Activated T-cell treated with anti-CD3 and anti-CD28 coated beads, Interleukin-2, amount 50 U/mL, for 72 hours (primary cell): ENCODE measurements at regions not wholly inside any gene's neighbourhood (a gene's known extent, or its start where the extent isn't known, plus 50 kb on each side); places are given as distances from the start of the nearest gene placed in this dataset.

Experiments
- ATAC-seq, 2 donors: fragments of 150-1000 bp; cut with Tn5 transposase; replicated peaks in 1 of 2; 2 replicates each; pipeline ENCODE4 v1.10.0; 2021; ENCODE audit warnings: moderate library complexity in 2 of 2, mild to moderate bottlenecking in 1 of 2
- DNase-seq, 2 donors: peaks; one replicate each; pipeline ENCODE4 v3.0.0; 2021 to 2022; ENCODE audit warnings: mixed read lengths in 1 of 2
- H3K27ac Mint-ChIP-seq: one replicate; pipeline ENCODE4 v1.8.0; 2022; ENCODE audit warnings: mild to moderate bottlenecking, moderate library complexity, mixed read lengths
- H3K27me3 Mint-ChIP-seq: one replicate; pipeline ENCODE4 v1.8.0; 2022; ENCODE audit warnings: low read depth, mixed read lengths
- H3K36me3 Mint-ChIP-seq, 2 donors: one replicate each; pipeline ENCODE4 v1.8.0; 2022; ENCODE audit warnings: mixed read lengths in 2 of 2, mild to moderate bottlenecking in 1 of 2; ENCODE audit not compliant: insufficient read depth in 2 of 2
- H3K4me1 Mint-ChIP-seq: one replicate; pipeline ENCODE4 v1.8.0; 2022; ENCODE audit warnings: low read depth, mixed read lengths
- H3K4me3 Mint-ChIP-seq, 2 donors: one replicate each; pipeline ENCODE4 v1.8.0; 2022; ENCODE audit warnings: mild to moderate bottlenecking in 2 of 2, mixed read lengths in 2 of 2, moderate library complexity in 2 of 2
- H3K9me3 Mint-ChIP-seq, 2 donors: one replicate each; pipeline ENCODE4 v1.8.0; 2022; ENCODE audit warnings: mixed read lengths in 2 of 2

DNA sequence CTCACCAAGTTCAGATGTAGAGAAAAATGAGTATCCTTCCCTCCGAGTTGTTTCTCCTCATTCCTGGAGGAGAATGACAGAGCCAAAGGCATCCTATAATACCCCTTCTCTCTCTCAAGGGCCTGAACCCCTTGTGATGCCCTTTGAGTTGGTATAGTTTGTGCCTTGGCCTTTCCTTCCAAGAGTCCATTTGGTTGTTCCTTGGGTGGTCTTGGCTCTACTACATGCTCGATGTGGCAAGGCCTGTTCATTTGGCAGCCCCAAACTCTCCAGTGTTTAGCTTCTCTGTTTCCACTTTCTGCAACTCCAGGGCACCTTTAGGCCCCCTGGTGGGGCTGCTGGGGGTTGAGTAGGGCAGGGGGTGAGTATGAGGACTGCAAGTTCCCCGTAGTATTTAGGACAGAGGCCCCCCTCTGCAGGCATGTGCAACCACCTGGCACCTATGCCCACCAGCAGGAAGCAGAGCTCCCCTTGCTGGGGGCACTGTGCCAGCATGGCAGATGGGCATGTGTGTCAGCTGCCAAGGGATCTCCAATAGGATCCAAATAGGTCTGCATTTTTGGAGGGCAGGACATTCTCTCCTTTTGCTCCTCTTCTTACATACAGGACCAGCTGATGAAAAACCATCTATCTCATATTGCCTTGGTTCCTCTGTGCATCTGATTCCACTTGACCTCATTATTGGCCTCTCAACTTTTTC, 217.2 kb upstream of the CADM1 start:
- Mint-ChIP-seq H3K27me3 (no peaks in the 10 kb centered on the region), H3K4me3 (no peak overlapping the region), H3K36me3 (no peaks in the 10 kb centered on the region), H3K27ac (no peak overlapping the region), H3K9me3 (peaks cover 0 to 5% of the 10 kb centered on the region in 2 donors), H3K4me1 (no peaks in the 10 kb centered on the region)
- DNase-seq (no peak), ATAC-seq (no peak)

DNA sequence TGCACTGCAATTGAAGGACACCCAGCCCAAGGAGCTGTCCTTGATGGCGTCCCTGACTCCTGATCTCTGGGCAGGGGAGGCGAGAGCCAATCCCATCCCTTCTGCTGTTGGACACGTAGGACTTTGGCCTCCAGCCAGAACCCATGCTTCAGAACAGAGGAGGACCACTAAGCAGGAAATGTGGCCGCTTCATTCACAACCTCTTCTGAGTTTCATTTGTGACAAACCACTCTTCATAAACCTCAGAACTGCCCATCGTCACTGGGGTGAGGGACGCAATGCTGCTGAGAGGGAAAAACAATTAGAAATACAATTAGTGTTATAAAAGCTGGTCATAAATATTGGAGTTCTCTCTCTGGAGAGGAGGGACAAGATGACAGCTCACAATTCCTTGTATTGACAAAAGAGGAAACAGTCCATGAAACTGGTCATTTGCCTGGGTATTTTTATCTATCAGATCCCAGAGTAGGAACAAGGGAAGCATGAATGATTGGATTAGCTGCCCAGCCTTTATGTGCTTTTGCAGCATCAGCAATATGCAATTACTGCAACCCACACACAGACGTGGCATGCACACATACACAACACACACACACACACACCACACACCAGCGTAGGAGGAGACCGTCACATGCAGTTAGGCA, 216.5 kb upstream of the CADM1 start:
- H3K4me3 Mint-ChIP-seq = no peak overlapping the region

DNA sequence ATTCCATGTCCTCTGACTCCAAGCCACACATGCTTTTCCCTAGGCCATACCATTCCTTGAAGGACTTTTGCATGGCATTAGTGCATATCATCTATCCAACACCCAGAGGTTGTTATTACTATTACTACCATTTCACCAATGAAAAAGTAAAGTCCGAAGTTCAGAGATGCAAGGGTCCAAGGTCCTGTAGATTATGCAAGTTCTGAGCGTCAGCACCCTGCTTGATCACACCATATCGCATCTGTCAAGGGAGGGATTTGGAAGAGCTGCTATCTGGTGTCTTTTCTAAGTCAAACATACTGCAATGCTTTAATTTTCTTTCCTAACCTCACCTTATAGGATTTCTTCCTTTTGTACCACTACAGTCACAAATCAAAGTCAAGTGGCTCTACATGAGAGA, 214.7 kb upstream of the CADM1 start:
- Mint-ChIP-seq H3K36me3 (no peaks in the 10 kb centered on the region), H3K4me3 (no peak overlapping the region), H3K27me3 (peaks cover 6% of the 10 kb centered on the region), H3K9me3 (peaks cover 0 to 2% of the 10 kb centered on the region in 2 donors), H3K27ac (no peak overlapping the region), H3K4me1 (no peaks in the 10 kb centered on the region)
- DNase-seq = no peak
- ATAC-seq = no peak

More for the DNA sequence above, 216.5 kb upstream of the CADM1 start:
- peaks cover 0 to 5% of the 10 kb centered on the region in 2 donors for H3K9me3 Mint-ChIP-seq
- H3K27me3 Mint-ChIP-seq = no peaks in the 10 kb centered on the region
- H3K27ac Mint-ChIP-seq = no peak overlapping the region
- no peaks in the 10 kb centered on the region for H3K4me1 Mint-ChIP-seq
- ATAC-seq (no peak), DNase-seq (no peak)
- H3K36me3 Mint-ChIP-seq = no peaks in the 10 kb centered on the region

DNA sequence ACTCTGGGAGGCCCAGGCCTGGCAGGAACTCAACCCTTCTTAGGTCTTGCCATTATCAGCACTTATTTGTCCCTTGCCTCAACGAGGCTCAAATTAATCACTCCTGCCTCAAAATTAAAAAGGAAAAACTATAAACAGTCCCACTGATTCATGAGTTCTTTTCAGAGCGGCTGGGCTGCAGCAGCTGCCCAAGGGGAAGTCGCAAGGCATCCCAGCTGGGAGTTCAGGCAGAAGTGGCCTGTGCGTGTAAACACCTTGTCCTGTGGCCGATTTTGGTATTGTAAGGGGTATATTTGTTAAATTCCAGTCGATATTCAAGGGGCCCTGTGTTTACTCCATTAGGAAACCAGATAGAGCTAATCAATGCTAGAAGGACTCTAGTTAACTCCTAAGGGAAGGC, 213.9 kb upstream of the CADM1 start:
- Mint-ChIP-seq H3K4me1 (no peaks in the 10 kb centered on the region), H3K27me3 (peaks cover 6% of the 10 kb centered on the region), H3K9me3 (peaks cover 0 to 2% of the 10 kb centered on the region in 2 donors), H3K27ac (no peak overlapping the region), H3K36me3 (no peaks in the 10 kb centered on the region), H3K4me3 (no peak overlapping the region)
- DNase-seq (no peak), ATAC-seq (no peak)

DNA sequence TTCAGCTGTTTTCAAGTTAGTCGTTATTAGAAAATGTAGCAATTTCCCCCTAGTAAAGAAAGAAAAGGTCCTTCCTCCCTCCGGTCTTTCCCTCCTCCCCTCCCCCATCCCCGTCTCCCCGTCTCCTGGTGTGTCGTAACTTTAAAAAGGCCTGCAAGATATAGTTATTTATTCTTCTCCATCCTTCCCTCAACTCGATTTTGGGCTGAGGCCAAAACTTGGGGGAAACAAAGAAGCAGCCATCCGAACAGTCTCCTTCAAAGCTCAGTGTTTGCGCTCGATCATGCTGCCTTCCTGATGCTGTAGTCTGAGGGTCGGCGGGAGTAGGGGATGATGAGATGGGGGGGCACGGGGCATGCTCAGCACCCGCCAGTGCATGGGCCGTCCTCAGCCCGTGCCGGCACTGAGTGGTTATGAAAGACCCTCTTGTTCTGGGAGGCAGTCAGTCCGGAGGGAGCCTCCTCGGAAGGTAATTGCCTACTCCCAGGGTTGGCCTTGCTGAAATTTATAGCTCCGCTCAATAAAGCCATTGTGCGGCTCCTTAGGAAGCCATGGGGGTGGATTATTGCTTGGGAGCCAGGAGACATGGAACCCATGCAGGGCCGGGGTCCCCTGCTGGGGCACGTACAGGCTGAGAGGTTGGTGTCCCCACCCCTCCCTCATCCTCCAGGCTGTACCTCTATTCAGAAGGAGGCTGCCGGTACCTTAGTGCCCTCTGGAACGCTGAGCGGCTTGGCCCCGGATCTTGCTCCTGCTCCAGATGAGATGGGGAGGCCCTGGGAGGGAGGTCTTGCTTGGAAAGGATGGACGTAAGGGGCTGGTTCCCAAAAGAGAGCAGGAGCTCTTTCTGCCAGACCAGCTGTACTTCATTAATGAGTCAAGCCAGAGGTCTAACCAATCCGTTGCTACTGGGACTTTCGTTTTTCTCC, 212.7 kb upstream of the CADM1 start:
- H3K27ac Mint-ChIP-seq = no peak overlapping the region
- H3K36me3 Mint-ChIP-seq = no peaks in the 10 kb centered on the region
- H3K4me1 Mint-ChIP-seq = no peaks in the 10 kb centered on the region
- H3K27me3 Mint-ChIP-seq = peaks cover 6% of the 10 kb centered on the region
- H3K9me3 Mint-ChIP-seq = peaks cover 0 to 2% of the 10 kb centered on the region in 2 donors
- DNase-seq = no peak
- ATAC-seq = no peak
- no peak overlapping the region for H3K4me3 Mint-ChIP-seq

DNA sequence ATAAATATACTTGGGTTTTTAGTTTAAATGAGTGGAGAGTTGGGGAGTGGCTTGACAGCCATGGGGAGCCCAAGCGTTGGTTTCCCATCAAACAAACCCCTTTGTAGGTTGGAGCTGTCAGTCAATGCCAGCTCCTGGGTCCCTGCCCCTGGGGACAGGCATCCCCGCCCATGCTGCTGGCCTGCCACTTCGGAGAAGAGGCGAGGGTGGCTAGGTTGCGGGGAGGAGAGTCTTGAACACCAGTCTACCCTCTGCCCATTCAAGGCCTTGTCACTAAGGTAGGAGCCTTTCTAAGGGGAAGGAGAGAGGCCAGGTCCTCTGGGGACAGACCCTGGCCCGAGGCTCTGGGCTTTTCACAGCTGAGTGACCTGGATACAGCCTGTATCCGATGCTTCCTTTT, 211.9 kb upstream of the CADM1 start:
- no peak overlapping the region for H3K27ac Mint-ChIP-seq
- no peaks in the 10 kb centered on the region for H3K36me3 Mint-ChIP-seq
- peaks cover 0 to 2% of the 10 kb centered on the region in 2 donors for H3K9me3 Mint-ChIP-seq
- no peaks in the 10 kb centered on the region for H3K4me1 Mint-ChIP-seq
- DNase-seq (no peak), ATAC-seq (no peak)
- no peak overlapping the region for H3K4me3 Mint-ChIP-seq
- H3K27me3 Mint-ChIP-seq = peaks cover 6% of the 10 kb centered on the region

DNA sequence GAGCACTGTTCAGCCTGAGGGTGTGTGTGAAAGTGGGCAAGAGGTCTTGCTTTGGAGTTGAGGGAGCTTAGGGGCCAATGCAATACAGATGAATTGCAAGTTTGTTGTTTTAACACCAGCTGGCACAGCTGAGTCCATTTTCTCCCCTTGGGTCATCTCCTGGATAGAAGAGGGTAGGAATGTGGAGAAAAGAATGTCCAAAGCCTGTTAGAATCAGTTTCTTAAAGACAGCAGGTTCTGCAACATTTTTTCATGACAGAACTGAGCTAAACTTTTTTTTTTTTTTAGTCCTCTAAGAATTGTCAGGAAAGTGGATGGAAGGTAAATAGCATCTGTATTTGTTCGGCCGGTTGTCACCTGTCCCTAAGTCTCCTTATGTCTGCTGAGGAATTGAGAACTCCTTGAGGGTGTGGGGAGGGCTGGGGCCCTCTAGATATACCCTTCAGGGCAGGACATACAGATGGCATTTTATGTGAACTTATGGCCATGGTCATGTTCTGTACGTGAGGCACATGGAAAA, 211.1 kb upstream of the CADM1 start:
- no peak overlapping the region for H3K27ac Mint-ChIP-seq
- H3K36me3 Mint-ChIP-seq = no peaks in the 10 kb centered on the region
- no peak overlapping the region for H3K4me3 Mint-ChIP-seq
- peaks cover 0 to 2% of the 10 kb centered on the region in 2 donors for H3K9me3 Mint-ChIP-seq
- H3K27me3 Mint-ChIP-seq = peaks cover 6% of the 10 kb centered on the region
- no peak for DNase-seq
- H3K4me1 Mint-ChIP-seq = no peaks in the 10 kb centered on the region
- no peak for ATAC-seq

DNA sequence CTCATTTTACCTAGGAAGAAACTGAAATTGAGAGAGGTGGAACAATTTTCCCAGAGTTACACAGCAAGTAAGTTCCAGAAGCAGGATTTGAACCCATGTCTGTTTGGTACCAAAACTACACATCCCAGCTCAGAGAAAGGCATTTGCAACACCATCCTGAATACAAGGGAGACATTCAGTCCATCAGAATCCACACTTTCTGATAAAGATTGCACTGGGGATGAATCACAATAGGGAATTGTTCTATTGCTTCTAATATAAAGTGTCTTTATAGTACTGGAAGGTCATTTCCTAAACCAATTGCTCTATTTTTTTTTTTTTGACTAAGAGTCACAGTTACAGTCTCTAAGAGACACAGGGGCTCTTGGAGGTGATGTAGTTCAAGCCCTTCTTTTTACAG, 208.1 kb upstream of the CADM1 start:
- Mint-ChIP-seq H3K27me3 (peaks cover 6% of the 10 kb centered on the region), H3K27ac (no peak overlapping the region), H3K36me3 (no peaks in the 10 kb centered on the region), H3K9me3 (peaks cover 0 to 2% of the 10 kb centered on the region in 2 donors), H3K4me1 (peaks cover 5% of the 10 kb centered on the region), H3K4me3 (no peak overlapping the region)
- ATAC-seq = no peak
- DNase-seq = no peak

DNA sequence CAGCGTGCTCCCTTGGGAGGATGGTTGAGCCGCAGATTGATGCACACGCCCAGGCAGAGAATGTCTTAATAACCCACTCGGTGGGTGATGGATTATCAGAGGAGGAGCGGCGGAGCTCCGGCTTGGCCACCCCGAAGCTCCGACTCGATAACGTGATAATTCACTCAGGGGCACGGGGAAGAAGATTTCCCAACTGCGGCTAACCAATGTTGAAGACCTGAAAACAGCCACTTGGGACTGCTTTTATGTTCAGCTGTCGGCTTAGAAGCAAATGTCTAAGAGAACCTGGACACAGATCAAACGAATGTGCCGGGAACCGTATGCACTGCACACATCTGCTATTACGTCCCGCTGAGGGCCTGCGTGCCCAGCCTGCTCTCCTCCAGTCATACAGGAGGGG, 206.8 kb upstream of the CADM1 start:
- H3K27ac Mint-ChIP-seq = no peak overlapping the region

DNA sequence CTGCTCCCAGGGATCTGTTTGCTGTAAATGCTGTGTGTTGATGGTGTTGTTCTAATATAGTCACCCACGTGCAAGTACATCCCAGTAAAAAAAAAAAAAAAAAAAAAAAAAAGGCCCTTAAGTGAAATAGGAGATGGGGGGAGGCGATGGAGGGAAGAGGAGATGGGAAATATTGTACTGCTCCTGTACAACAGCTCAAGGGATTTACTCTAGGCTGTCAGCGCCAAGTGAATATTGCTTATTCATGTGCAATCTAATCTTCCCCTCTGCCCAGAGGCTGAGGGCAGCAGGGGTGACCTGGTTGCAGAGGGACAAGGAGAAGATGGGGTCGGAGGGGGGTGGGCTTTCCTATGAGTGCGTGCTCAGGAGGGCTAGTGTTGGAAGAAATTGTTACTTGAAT, 206.2 kb upstream of the CADM1 start:
- Mint-ChIP-seq H3K36me3 (no peaks in the 10 kb centered on the region), H3K9me3 (peaks cover 0 to 2% of the 10 kb centered on the region in 2 donors), H3K4me3 (no peak overlapping the region), H3K4me1 (peaks cover 5% of the 10 kb centered on the region), H3K27ac (no peak overlapping the region), H3K27me3 (peaks cover 6% of the 10 kb centered on the region)
- ATAC-seq (no peak), DNase-seq (no peak)

More for the DNA sequence above, 206.8 kb upstream of the CADM1 start:
- no peak for DNase-seq
- H3K36me3 Mint-ChIP-seq = no peaks in the 10 kb centered on the region
- ATAC-seq = no peak
- H3K4me3 Mint-ChIP-seq = no peak overlapping the region
- H3K9me3 Mint-ChIP-seq = peaks cover 0 to 2% of the 10 kb centered on the region in 2 donors
- peaks cover 6% of the 10 kb centered on the region for H3K27me3 Mint-ChIP-seq
- H3K4me1 Mint-ChIP-seq = peaks cover 5% of the 10 kb centered on the region

DNA sequence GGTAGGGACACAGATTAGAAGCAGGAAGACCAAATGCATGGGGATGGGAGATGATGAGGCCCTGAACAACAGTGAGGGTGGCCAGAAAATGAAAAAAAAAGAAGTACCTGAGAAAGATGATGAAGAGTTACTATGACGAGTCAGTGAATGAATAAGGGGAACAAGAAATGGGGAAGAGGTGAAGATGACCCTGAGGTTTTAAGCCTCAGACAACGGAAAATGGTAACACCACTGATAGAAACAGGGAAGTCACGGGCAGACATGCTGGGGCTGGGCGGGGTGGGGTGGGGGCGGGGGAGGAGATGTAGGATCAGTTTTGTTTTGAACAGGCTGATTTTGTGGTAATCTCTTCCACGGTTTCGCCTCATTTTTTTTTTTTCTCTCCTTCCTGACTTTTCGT, 205.1 kb upstream of the CADM1 start:
- DNase-seq (no peak), ATAC-seq (no peak)
- H3K4me3 Mint-ChIP-seq = no peak overlapping the region
- peaks cover 0 to 4% of the 10 kb centered on the region in 2 donors for H3K9me3 Mint-ChIP-seq
- H3K36me3 Mint-ChIP-seq = no peaks in the 10 kb centered on the region
- H3K27me3 Mint-ChIP-seq = no peaks in the 10 kb centered on the region
- H3K27ac Mint-ChIP-seq = no peak overlapping the region
- peaks cover 5% of the 10 kb centered on the region for H3K4me1 Mint-ChIP-seq

DNA sequence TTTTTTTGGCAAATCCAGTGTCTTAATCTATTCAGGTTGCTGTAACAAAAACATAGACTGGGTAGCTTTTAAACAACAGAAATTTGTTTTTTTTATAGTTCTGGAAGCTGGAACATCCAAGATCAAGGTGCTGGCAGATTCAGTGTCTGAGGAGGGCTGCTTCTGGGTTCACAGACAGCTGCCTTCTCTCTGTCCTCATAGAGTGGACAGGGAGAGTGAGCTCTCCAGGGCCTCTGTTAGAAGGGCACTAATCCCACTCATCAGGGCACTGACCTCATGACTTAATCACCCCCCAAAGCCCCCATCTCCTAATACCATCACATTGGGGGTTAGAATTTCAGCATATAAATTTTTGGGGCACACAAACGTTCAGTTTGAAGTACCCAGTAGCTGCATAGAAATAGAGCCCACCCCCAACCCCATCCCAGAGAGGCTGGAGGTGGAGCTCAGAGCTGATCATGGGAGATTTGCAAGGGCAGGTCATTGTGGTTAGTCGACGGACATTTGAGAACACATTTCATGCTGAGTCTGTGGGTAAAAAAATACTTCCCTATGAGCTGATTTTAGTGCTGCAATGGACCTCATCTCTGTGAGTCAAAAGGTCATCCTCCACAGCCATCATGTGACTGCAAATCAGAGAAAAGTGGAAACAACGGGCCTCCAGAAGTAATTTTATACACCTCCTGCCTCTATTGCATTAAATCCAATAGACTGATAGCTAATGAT, 203.1 kb upstream of the CADM1 start:
- Mint-ChIP-seq H3K9me3 (peaks cover 0 to 6% of the 10 kb centered on the region in 2 donors), H3K27ac (no peak overlapping the region), H3K4me1 (peaks cover 5% of the 10 kb centered on the region), H3K27me3 (no peaks in the 10 kb centered on the region), H3K4me3 (no peak overlapping the region), H3K36me3 (no peaks in the 10 kb centered on the region)
- DNase-seq (no peak), ATAC-seq (no peak)
